ENCODE measurements at regions not wholly inside any gene's neighbourhood (a gene's known extent, or its start where the extent isn't known, plus 50 kb on each side); places are given as distances from the start of the nearest gene placed in this dataset.

DNA sequence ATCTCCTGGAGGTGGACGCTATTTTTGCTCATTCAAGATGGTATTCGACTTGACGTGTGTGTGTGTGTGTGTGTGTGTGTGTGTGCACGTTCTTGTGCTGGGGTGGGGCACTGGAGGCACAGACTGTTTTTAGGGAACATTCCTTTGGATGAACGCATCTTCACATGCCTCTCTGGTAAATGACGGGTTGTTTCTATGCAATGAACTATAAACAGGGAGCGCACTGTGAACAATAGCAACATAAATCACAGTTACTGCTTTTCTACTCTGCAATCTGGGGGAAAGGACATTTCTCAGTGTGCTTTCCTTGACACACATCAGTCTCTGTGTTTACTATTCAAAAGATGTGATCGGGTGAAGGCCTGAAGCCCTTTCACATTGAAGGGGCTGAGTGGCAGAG, 120.1 kb upstream of the PITRM1 start:
- H2BK15ac ChIP-seq (ENCODE audit: low read depth, low read length), result no peak overlapping the region
- TF ChIP-seq, protein P1, sequence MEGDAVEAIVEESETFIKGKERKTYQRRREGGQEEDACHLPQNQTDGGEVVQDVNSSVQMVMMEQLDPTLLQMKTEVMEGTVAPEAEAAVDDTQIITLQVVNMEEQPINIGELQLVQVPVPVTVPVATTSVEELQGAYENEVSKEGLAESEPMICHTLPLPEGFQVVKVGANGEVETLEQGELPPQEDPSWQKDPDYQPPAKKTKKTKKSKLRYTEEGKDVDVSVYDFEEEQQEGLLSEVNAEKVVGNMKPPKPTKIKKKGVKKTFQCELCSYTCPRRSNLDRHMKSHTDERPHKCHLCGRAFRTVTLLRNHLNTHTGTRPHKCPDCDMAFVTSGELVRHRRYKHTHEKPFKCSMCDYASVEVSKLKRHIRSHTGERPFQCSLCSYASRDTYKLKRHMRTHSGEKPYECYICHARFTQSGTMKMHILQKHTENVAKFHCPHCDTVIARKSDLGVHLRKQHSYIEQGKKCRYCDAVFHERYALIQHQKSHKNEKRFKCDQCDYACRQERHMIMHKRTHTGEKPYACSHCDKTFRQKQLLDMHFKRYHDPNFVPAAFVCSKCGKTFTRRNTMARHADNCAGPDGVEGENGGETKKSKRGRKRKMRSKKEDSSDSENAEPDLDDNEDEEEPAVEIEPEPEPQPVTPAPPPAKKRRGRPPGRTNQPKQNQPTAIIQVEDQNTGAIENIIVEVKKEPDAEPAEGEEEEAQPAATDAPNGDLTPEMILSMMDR (conservative IDR thresholded peaks at IDR 0.05; ENCODE audit: low read depth, low read length), result no peak
- TF ChIP-seq RAD21 (IDR thresholded peaks at IDR 0.05; ENCODE audit: low read length) (no peak), CEBPB (IDR thresholded peaks at IDR 0.05; ENCODE audit: low read depth, low read length) (no peak), USF2 (IDR thresholded peaks at IDR 0.05; ENCODE audit: low read depth, low read length) (no peak), MXI1 (IDR thresholded peaks at IDR 0.05; ENCODE audit: borderline replicate concordance, low read depth, low read length) (no peak), FOS (IDR thresholded peaks at IDR 0.05; ENCODE audit: low read depth, low read length) (no peak), POLR2A (IDR thresholded peaks at IDR 0.05; ENCODE audit: low read depth, low read length) (no peak), SMC3 (IDR thresholded peaks at IDR 0.05; ENCODE audit: low read depth, low read length) (no peak), RFX5 (IDR thresholded peaks at IDR 0.05; ENCODE audit: low read depth, low read length) (no peak), NFE2L2 (IDR thresholded peaks at IDR 0.05; ENCODE audit: low read depth, low read length) (no peak), RCOR1 (IDR thresholded peaks at IDR 0.05; ENCODE audit: insufficient replicate concordance, low read length) (no peak), CHD1 (IDR thresholded peaks at IDR 0.05; ENCODE audit: low read depth, low read length) (no peak), MAZ (IDR thresholded peaks at IDR 0.05; ENCODE audit: borderline replicate concordance, low read depth, low read length) (no peak), MAFK (IDR thresholded peaks at IDR 0.05; ENCODE audit: low read depth, low read length) (no peak), ELK1 (IDR thresholded peaks at IDR 0.05; ENCODE audit: borderline replicate concordance, low read depth, low read length) (no peak), BHLHE40 (IDR thresholded peaks at IDR 0.05; ENCODE audit: low read depth, low read length) (no peak)
- H3K18ac ChIP-seq (ENCODE audit: low read depth, low read length), result no peak overlapping the region
- in situ Hi-C loops (cut with MboI; ENCODE audit: low sequenced_read_pairs), result no loop called here
- ChIA-PET POLR2A (ENCODE audit: unreplicated experiment) (no interaction called here), CTCF (no interaction called here)
- H2BK120ac ChIP-seq (ENCODE audit: low read depth, low read length), result no peak overlapping the region
- no peaks in the 10 kb centered on the region for H3K36me3 ChIP-seq (ENCODE audit: control insufficient read depth, insufficient read depth, low read length)
- H4K5ac ChIP-seq (ENCODE audit: low read depth, low read length), result no peak overlapping the region
- H3K27me3 ChIP-seq (ENCODE audit: control insufficient read depth, insufficient read depth, low read length), result 0 out of 2 replicates have a peak, but pooled peaks cover 3% of the 10 kb centered on the region
- H3K9me3 ChIP-seq (ENCODE audit: control insufficient read depth, insufficient read depth, low read length), result no peaks in the 10 kb centered on the region; the same call in 1 of the 2 replicates
- no TSS peak for BruUV-seq (replicated peaks)
- no peak overlapping the region for H3K56ac ChIP-seq (ENCODE audit: extremely low read depth, insufficient read depth, low read length)
- ATAC-seq (ENCODE audit: low read depth), result no peak
- no peak overlapping the region for H2BK5ac ChIP-seq (ENCODE audit: low read depth, low read length, poor library complexity, severe bottlenecking)
- no peak overlapping the region for H2AFZ ChIP-seq (replicated peaks; ENCODE audit: low read length, poor library complexity)
- no peak overlapping the region for H3K14ac ChIP-seq (replicated peaks; ENCODE audit: low read depth, low read length)
- no peak overlapping the region for H3K4me2 ChIP-seq (ENCODE audit: low read depth, low read length)
- DNase-seq, result no peak
- no peak overlapping the region for H2BK20ac ChIP-seq (ENCODE audit: low read depth, low read length)
- H3K9me1 ChIP-seq (ENCODE audit: insufficient read depth, low read length), result no peaks in the 10 kb centered on the region
- no peak overlapping the region for H4K91ac ChIP-seq (ENCODE audit: insufficient read depth, low read depth, low read length)
- H4K20me1 ChIP-seq (ENCODE audit: insufficient read depth, low read length), result no peaks in the 10 kb centered on the region
- no peak overlapping the region for H3K4ac ChIP-seq (ENCODE audit: low read depth, low read length)
- no peak overlapping the region for H3K27ac ChIP-seq (ENCODE audit: insufficient read depth, low read length)
- no peak overlapping the region for H3K9ac ChIP-seq (ENCODE audit: low read depth, low read length)
- dilution Hi-C loops (cut with HindIII; ENCODE audit: low sequenced_read_pairs, unreplicated experiment), result no loop called here
- no peaks in the 10 kb centered on the region for H3K79me1 ChIP-seq (ENCODE audit: low read depth in 1 of 2, low read length in 2 of 2)
- no peak overlapping the region for H4K8ac ChIP-seq (ENCODE audit: low read depth in 2 of 2, low read length in 2 of 2)
- intact Hi-C loops (cut with micrococcal nuclease), result no loop called here
- H3K4me3 ChIP-seq (ENCODE audit: insufficient read depth, low read depth, low read length), result no peak overlapping the region
- no peak overlapping the region for H2AK5ac ChIP-seq (ENCODE audit: low read depth, low read length)
- peaks cover 2% of the 10 kb centered on the region; the same call in 1 of the 2 replicates for H3K4me1 ChIP-seq (ENCODE audit: control insufficient read depth, insufficient read depth, low read length)
- H3K23ac ChIP-seq (ENCODE audit: low read depth, low read length), result no peak overlapping the region
- 90% methylated on average over 2 of the region's 8 CpGs; no CpG with 5 or more reads in 1 of the 2 experiments for WGBS, 2 experiments (ENCODE audit: extremely low coverage in 2 of 2, insufficient read length in 1 of 2)
- H2AK9ac ChIP-seq (replicated peaks; ENCODE audit: low read depth, low read length, poor library complexity), result no peak overlapping the region
